Neural progenitor cell (in vitro differentiated cells): ENCODE measurements at regions not wholly inside any gene's neighbourhood (a gene's known extent, or its start where the extent isn't known, plus 50 kb on each side); places are given as distances from the start of the nearest gene placed in this dataset.

Source experiments
- DNase-seq: peaks from one replicate; pipeline ENCODE4 v3.0.0-alpha.2; 2016; ENCODE audit warnings: low spot score
- H2AFZ ChIP-seq: fragments of 200-600 bp; sonication (generic); replicated peaks from 2 replicates; pipeline ENCODE4 v1.6.1; 2016; ENCODE audit warnings: antibody characterized with exemption
- H3F3A ChIP-seq: fragments of 200-600 bp; sonication (generic); 2 replicates; pipeline ENCODE4 v1.6.1; 2016; ENCODE audit warnings: antibody characterized with exemption, low read depth
- H3K27ac ChIP-seq: fragments of 200-600 bp; sonication (generic); 2 replicates; pipeline ENCODE4 v1.5.1; 2016; ENCODE audit warnings: mild to moderate bottlenecking
- H3K27me3 ChIP-seq: fragments of 200-600 bp; sonication (generic); 2 replicates; pipeline ENCODE4 v1.6.1; 2016; ENCODE audit warnings: mild to moderate bottlenecking, moderate library complexity
- H3K36me3 ChIP-seq: fragments of 200-600 bp; sonication (generic); 2 replicates; pipeline ENCODE4 v1.5.1; 2016
- H3K4me1 ChIP-seq: fragments of 200-600 bp; sonication (generic); 2 replicates; pipeline ENCODE4 v1.6.1; 2016; ENCODE audit warnings: mixed run types
- H3K4me2 ChIP-seq: fragments of 200-600 bp; sonication (generic); 2 replicates; pipeline ENCODE4 v1.6.1; 2016
- H3K4me3 ChIP-seq: fragments of 200-600 bp; sonication (generic); 2 replicates; pipeline ENCODE4 v1.5.1; 2016
- H3K79me2 ChIP-seq: fragments of 200-600 bp; sonication (generic); 2 replicates; pipeline ENCODE4 v1.6.1; 2016; ENCODE audit warnings: low read depth
- H3K9ac ChIP-seq: fragments of 200-600 bp; sonication (generic); 2 replicates; pipeline ENCODE4 v1.6.1; 2016
- H3K9me3 ChIP-seq: fragments of 200-600 bp; sonication (generic); 2 replicates; pipeline ENCODE4 v1.5.1; 2016; ENCODE audit warnings: low read depth
- H4K20me1 ChIP-seq: fragments of 200-600 bp; sonication (generic); 2 replicates; pipeline ENCODE4 v1.6.1; 2016; ENCODE audit warnings: low read depth
- H3K27ac Mint-ChIP-seq: 3 replicates; pipeline ENCODE4 v1.8.0; 2021; ENCODE audit warnings: mixed read lengths
- H3K27me3 Mint-ChIP-seq: 2 replicates; pipeline ENCODE4 v1.8.0; 2022; ENCODE audit warnings: low read depth, mild to moderate bottlenecking, inconsistent platforms, moderate library complexity, mixed read lengths; ENCODE audit not compliant: insufficient read depth
- H3K36me3 Mint-ChIP-seq: 3 replicates; pipeline ENCODE4 v1.8.0; 2021; ENCODE audit warnings: mixed read lengths
- H3K4me1 Mint-ChIP-seq: 3 replicates; pipeline ENCODE4 v1.8.0; 2021; ENCODE audit warnings: mixed read lengths
- H3K4me3 Mint-ChIP-seq: 3 replicates; pipeline ENCODE4 v1.8.0; 2021; ENCODE audit warnings: mild to moderate bottlenecking, moderate library complexity, mixed read lengths
- H3K9me3 Mint-ChIP-seq: 3 replicates; pipeline ENCODE4 v1.8.0; 2020; ENCODE audit warnings: mixed read lengths
- CTCF ChIP-seq: fragments of 200-600 bp; sonication (generic); IDR thresholded peaks from 2 replicates; pipeline ENCODE4 v1.5.1; 2017; ENCODE audit warnings: antibody characterized with exemption, mild to moderate bottlenecking
- EZH2 ChIP-seq: fragments of 200-600 bp; sonication (generic); IDR thresholded peaks from 2 replicates; pipeline ENCODE4 v1.6.1; 2017; ENCODE audit warnings: antibody characterized with exemption, mild to moderate bottlenecking, moderate library complexity
- EZH2phosphoT487 ChIP-seq: fragments of 200-600 bp; sonication (generic); IDR thresholded peaks from 2 replicates; pipeline ENCODE4 v1.6.1; 2017; ENCODE audit warnings: antibody characterized with exemption

- DNase-seq, result no peak
- no peaks in the 10 kb centered on the region for H3K27me3 ChIP-seq
- H3K79me2 ChIP-seq, result no peaks in the 10 kb centered on the region
- Mint-ChIP-seq H3K27me3 (no peaks in the 10 kb centered on the region), H3K9me3 (no peaks in the 10 kb centered on the region), H3K36me3 (no peaks in the 10 kb centered on the region), H3K27ac (no peak overlapping the region), H3K4me1 (no peaks in the 10 kb centered on the region), H3K4me3 (no peak overlapping the region)
- H3K27ac ChIP-seq, result no peak overlapping the region
- H3K36me3 ChIP-seq, result no peaks in the 10 kb centered on the region
- no peaks in the 10 kb centered on the region for H4K20me1 ChIP-seq
- H3K4me2 ChIP-seq, result no peak overlapping the region
- TF ChIP-seq EZH2, result no peak
- TF ChIP-seq EZH2phosphoT487, result no peak
- no peak for TF ChIP-seq CTCF
- no peak overlapping the region for H3K9ac ChIP-seq
- no peaks in the 10 kb centered on the region for H3K4me1 ChIP-seq
- no peaks in the 10 kb centered on the region for H3K9me3 ChIP-seq
- no peak overlapping the region for H3K4me3 ChIP-seq
- H3F3A ChIP-seq, result no peaks in the 10 kb centered on the region
- H2AFZ ChIP-seq, result no peak overlapping the region
Measured at GRCh38 chr10:57759777-57760176, 507.9 kb downstream of the IPMK start.

GRCh38 chr10:57754803-57755202, 512.9 kb downstream of the IPMK start:
- Histone ChIP-seq H4K20me1 (no peaks in the 10 kb centered on the region), H3K27me3 (no peaks in the 10 kb centered on the region), H3K9ac (no peak overlapping the region), H3F3A (no peaks in the 10 kb centered on the region), H3K27ac (no peak overlapping the region), H3K4me1 (no peaks in the 10 kb centered on the region), H3K4me3 (no peak overlapping the region), H2AFZ (no peak overlapping the region), H3K4me2 (no peak overlapping the region), H3K36me3 (no peaks in the 10 kb centered on the region), H3K9me3 (no peaks in the 10 kb centered on the region), H3K79me2 (no peaks in the 10 kb centered on the region)
- H3K4me1 Mint-ChIP-seq, result no peaks in the 10 kb centered on the region
- no peak overlapping the region for H3K27ac Mint-ChIP-seq
- peaks cover under 1% of the 10 kb centered on the region for H3K9me3 Mint-ChIP-seq
- no peak for TF ChIP-seq CTCF
- no peak for TF ChIP-seq EZH2phosphoT487
- no peak for TF ChIP-seq EZH2
- no peaks in the 10 kb centered on the region for H3K27me3 Mint-ChIP-seq
- no peaks in the 10 kb centered on the region for H3K36me3 Mint-ChIP-seq
- H3K4me3 Mint-ChIP-seq, result no peak overlapping the region
- no peak for DNase-seq

- Mint-ChIP-seq H3K4me1 (peaks cover 5% of the 10 kb centered on the region), H3K9me3 (peaks cover 3% of the 10 kb centered on the region), H3K36me3 (no peaks in the 10 kb centered on the region), H3K27me3 (no peaks in the 10 kb centered on the region), H3K27ac (no peak overlapping the region), H3K4me3 (no peak overlapping the region)
- Histone ChIP-seq H3K27ac (no peak overlapping the region), H3K9ac (no peak overlapping the region), H3K4me1 (no peaks in the 10 kb centered on the region), H3K27me3 (no peaks in the 10 kb centered on the region), H3F3A (no peaks in the 10 kb centered on the region), H3K79me2 (no peaks in the 10 kb centered on the region), H3K4me3 (no peak overlapping the region), H4K20me1 (no peaks in the 10 kb centered on the region), H2AFZ (no peak overlapping the region), H3K9me3 (no peaks in the 10 kb centered on the region), H3K36me3 (no peaks in the 10 kb centered on the region), H3K4me2 (no peak overlapping the region)
- TF ChIP-seq EZH2, result no peak
- no peak for TF ChIP-seq CTCF
- no peak for TF ChIP-seq EZH2phosphoT487
- DNase-seq, result no peak
Measured at GRCh38 chr10:57743711-57744110, 524.0 kb downstream of the IPMK start.

- H3F3A ChIP-seq, result no peaks in the 10 kb centered on the region
- Mint-ChIP-seq H3K36me3 (no peaks in the 10 kb centered on the region), H3K9me3 (no peaks in the 10 kb centered on the region), H3K27me3 (no peaks in the 10 kb centered on the region), H3K4me1 (peaks cover 5% of the 10 kb centered on the region), H3K27ac (no peak overlapping the region), H3K4me3 (no peak overlapping the region)
- H3K4me2 ChIP-seq, result no peak overlapping the region
- H3K27me3 ChIP-seq, result no peaks in the 10 kb centered on the region
- H3K4me3 ChIP-seq, result no peak overlapping the region
- no peaks in the 10 kb centered on the region for H3K9me3 ChIP-seq
- no peak overlapping the region for H3K27ac ChIP-seq
- no peaks in the 10 kb centered on the region for H4K20me1 ChIP-seq
- no peak for DNase-seq
- H3K9ac ChIP-seq, result no peak overlapping the region
- TF ChIP-seq EZH2, result no peak
- TF ChIP-seq EZH2phosphoT487, result no peak
- no peak for TF ChIP-seq CTCF
- H3K4me1 ChIP-seq, result no peaks in the 10 kb centered on the region
- no peaks in the 10 kb centered on the region for H3K36me3 ChIP-seq
- no peaks in the 10 kb centered on the region for H3K79me2 ChIP-seq
- H2AFZ ChIP-seq, result no peak overlapping the region
Measured at GRCh38 chr10:57741751-57742150, 525.9 kb downstream of the IPMK start.
